CD4-positive, alpha-beta T cell treated with Interleukin-4 for 4 hours (primary cell): ENCODE measurements at regions not wholly inside any gene's neighbourhood (a gene's known extent, or its start where the extent isn't known, plus 50 kb on each side); places are given as distances from the start of the nearest gene placed in this dataset.

ENCODE experiments used
- DNase-seq: peaks from one replicate; pipeline ENCODE4 v3.0.0-alpha.2; 2020

- DNase-seq: no peak
Observed at GRCh38 chr10:90347239-90347638, 510.6 kb downstream of the HTR7 start.

- no peak for DNase-seq
Observed at GRCh38 chr10:90350122-90350521, 507.7 kb downstream of the HTR7 start.

- no peak for DNase-seq
Observed at GRCh38 chr10:90352288-90352687, 505.6 kb downstream of the HTR7 start.

GRCh38 chr10:90354914-90355313 lies 502.9 kb downstream of the HTR7 start:
- DNase-seq: no peak

GRCh38 chr10:90363799-90364483 lies 493.9 kb downstream of the HTR7 start:
- no peak for DNase-seq

- DNase-seq: no peak
Observed at GRCh38 chr10:90372451-90372850, 485.4 kb downstream of the HTR7 start.

- no peak for DNase-seq
Observed at GRCh38 chr10:90373911-90374310, 483.9 kb downstream of the HTR7 start.

- no peak for DNase-seq
Observed at GRCh38 chr10:90378524-90379076, 479.2 kb downstream of the HTR7 start.

- DNase-seq: no peak
Observed at GRCh38 chr10:90381468-90381867, 476.4 kb downstream of the HTR7 start.

GRCh38 chr10:90389876-90390275 lies 468.0 kb downstream of the HTR7 start:
- no peak for DNase-seq

- DNase-seq: no peak
Observed at GRCh38 chr10:90394311-90394710, 463.5 kb downstream of the HTR7 start.

GRCh38 chr10:90396721-90397120 lies 461.1 kb downstream of the HTR7 start:
- DNase-seq: no peak

- DNase-seq: no peak
Observed at GRCh38 chr10:90398566-90398965, 459.3 kb downstream of the HTR7 start.

GRCh38 chr10:90399782-90400181 lies 458.1 kb downstream of the HTR7 start:
- no peak for DNase-seq

- no peak for DNase-seq
Observed at GRCh38 chr10:90403211-90404000, 454.4 kb downstream of the HTR7 start.

GRCh38 chr10:90407131-90407530 lies 450.7 kb downstream of the HTR7 start:
- no peak for DNase-seq

GRCh38 chr10:90407851-90408250 lies 450.0 kb downstream of the HTR7 start:
- DNase-seq: no peak

- no peak for DNase-seq
Observed at GRCh38 chr10:90412582-90412981, 445.3 kb downstream of the HTR7 start.

GRCh38 chr10:90413196-90413595 lies 444.6 kb downstream of the HTR7 start:
- DNase-seq: no peak

GRCh38 chr10:90414926-90415325 lies 442.9 kb downstream of the HTR7 start:
- DNase-seq: no peak

GRCh38 chr10:90417029-90417428 lies 440.8 kb downstream of the HTR7 start:
- no peak for DNase-seq

GRCh38 chr10:90417476-90418210 lies 440.2 kb downstream of the HTR7 start:
- DNase-seq: no peak

GRCh38 chr10:90418869-90419652 lies 438.8 kb downstream of the HTR7 start:
- DNase-seq: no peak
